CD4-positive, CD25-positive, alpha-beta regulatory T cell (primary cell): ENCODE measurements at regions not wholly inside any gene's neighbourhood (a gene's known extent, or its start where the extent isn't known, plus 50 kb on each side); places are given as distances from the start of the nearest gene placed in this dataset.

Experiments
- ATAC-seq, 2 donors: fragments of 150-1000 bp; cut with Tn5 transposase; one replicate each; pipeline ENCODE4 v1.10.0; 2021; ENCODE audit warnings: low read depth in 2 of 2, moderate number of reproducible peaks in 2 of 2, moderate library complexity in 1 of 2
- DNase-seq, 3 donors: peaks; one replicate each; pipeline versions ENCODE4 v3.0.0 to v3.0.0-alpha.2; 2012 to 2022; ENCODE audit warnings: mixed read lengths in 1 of 3
- H3K27ac ChIP-seq: one replicate; pipeline ENCODE4 v1.7.0; 2013; ENCODE audit warnings: mild to moderate bottlenecking, low read length; ENCODE audit not compliant: insufficient read depth, poor library complexity, severe bottlenecking
- H3K27me3 ChIP-seq: one replicate; pipeline ENCODE4 v1.7.0; 2013; ENCODE audit warnings: low read length; ENCODE audit not compliant: control insufficient read depth, insufficient read depth
- H3K36me3 ChIP-seq: one replicate; pipeline ENCODE4 v1.7.0; 2013; ENCODE audit warnings: mild to moderate bottlenecking, low read length, moderate library complexity; ENCODE audit not compliant: control insufficient read depth, insufficient read depth
- H3K4me1 ChIP-seq: 2 replicates; pipeline ENCODE4 v1.7.0; 2013; ENCODE audit warnings: mild to moderate bottlenecking, low read length; ENCODE audit not compliant: insufficient read depth, control insufficient read depth, poor library complexity, severe bottlenecking
- H3K4me3 ChIP-seq: one replicate; pipeline ENCODE4 v1.7.0; 2013; ENCODE audit warnings: low read depth, mild to moderate bottlenecking, low read length, moderate library complexity
- H3K9me3 ChIP-seq, 2 experiments: 1 replicate in 1 of 2; 2 replicates in 1 of 2; pipeline ENCODE4 v1.7.0; 2013; ENCODE audit warnings: low read length in 2 of 2, mild to moderate bottlenecking in 1 of 2, moderate library complexity in 1 of 2; ENCODE audit not compliant: control insufficient read depth in 2 of 2
- H3K27ac Mint-ChIP-seq, 3 donors: one replicate each; pipeline ENCODE4 v1.8.0; 2020 to 2022; ENCODE audit warnings: mild to moderate bottlenecking in 3 of 3, mixed read lengths in 3 of 3, moderate library complexity in 2 of 3
- H3K27me3 Mint-ChIP-seq: one replicate; pipeline ENCODE4 v1.8.0; 2022; ENCODE audit warnings: mild to moderate bottlenecking, mixed read lengths
- H3K36me3 Mint-ChIP-seq: one replicate; pipeline ENCODE4 v1.8.0; 2020; ENCODE audit warnings: mixed read lengths
- H3K4me1 Mint-ChIP-seq, 4 donors: one replicate each; pipeline ENCODE4 v1.8.0; 2020 to 2022; ENCODE audit warnings: mixed read lengths in 4 of 4, mild to moderate bottlenecking in 1 of 4
- H3K4me3 Mint-ChIP-seq, 4 donors: one replicate each; pipeline ENCODE4 v1.8.0; 2020 to 2022; ENCODE audit warnings: mild to moderate bottlenecking in 4 of 4, mixed read lengths in 4 of 4, moderate library complexity in 3 of 4
- H3K9me3 Mint-ChIP-seq, 7 donors: one replicate each; pipeline ENCODE4 v1.8.0; 2020 to 2022; ENCODE audit warnings: mixed read lengths in 7 of 7, mild to moderate bottlenecking in 3 of 7, moderate library complexity in 2 of 7

DNA sequence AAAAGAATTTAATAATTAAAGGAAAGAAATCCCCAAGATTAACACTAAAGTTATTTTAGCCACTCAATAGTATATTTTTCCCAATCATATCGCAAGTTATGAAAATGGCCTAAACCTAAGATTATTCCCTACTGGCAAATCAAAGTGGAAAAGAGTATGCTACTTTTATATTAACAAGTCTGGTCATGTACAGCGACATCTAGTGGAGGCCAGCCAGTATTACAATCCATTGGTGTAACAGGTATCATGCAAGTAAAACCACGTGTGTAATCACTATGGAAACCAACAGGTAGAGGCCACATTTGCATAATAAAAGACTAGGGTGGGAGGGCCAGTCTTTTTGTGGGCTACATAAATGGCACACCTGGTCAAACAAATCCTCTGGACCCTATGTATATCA lies 976.4 kb upstream of the CDH9 start:
- Mint-ChIP-seq H3K9me3 (peaks cover 0 to 48% (median 14%) of the 10 kb centered on the region in 7 donors), H3K4me3 (no peak overlapping the region), H3K36me3 (no peaks in the 10 kb centered on the region), H3K27me3 (no peaks in the 10 kb centered on the region), H3K27ac (no peak overlapping the region), H3K4me1 (no peaks in the 10 kb centered on the region)
- ATAC-seq = no peak
- Histone ChIP-seq H3K9me3 (peaks cover 10 to 45% of the 10 kb centered on the region in 2 experiments), H3K27me3 (no peaks in the 10 kb centered on the region), H3K27ac (no peak overlapping the region), H3K36me3 (no peaks in the 10 kb centered on the region), H3K4me3 (no peak overlapping the region), H3K4me1 (no peaks in the 10 kb centered on the region)
- DNase-seq = no peak

DNA sequence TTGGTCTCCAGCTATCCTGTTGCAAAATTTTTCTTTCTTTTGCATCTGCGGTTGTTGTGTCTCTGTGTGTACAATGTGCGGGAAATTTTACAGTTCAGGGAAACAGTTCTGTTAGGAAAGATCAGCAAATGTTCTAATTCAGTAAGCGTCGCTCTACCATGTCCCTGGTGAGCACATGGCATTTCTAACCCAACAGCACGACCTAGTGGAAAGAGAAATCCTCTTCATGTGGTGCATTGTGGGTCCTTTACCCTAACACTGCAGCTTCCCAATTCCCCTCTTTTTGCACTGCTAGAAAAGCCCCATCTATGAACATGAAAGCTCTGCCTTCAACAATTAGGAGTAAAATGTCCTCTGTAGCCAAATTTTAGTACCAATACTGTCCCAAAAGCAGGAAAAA lies 974.2 kb upstream of the CDH9 start:
- DNase-seq = no peak
- no peaks in the 10 kb centered on the region for H3K36me3 Mint-ChIP-seq
- peaks cover 2 to 49% (median 15%) of the 10 kb centered on the region in 7 donors for H3K9me3 Mint-ChIP-seq

DNA sequence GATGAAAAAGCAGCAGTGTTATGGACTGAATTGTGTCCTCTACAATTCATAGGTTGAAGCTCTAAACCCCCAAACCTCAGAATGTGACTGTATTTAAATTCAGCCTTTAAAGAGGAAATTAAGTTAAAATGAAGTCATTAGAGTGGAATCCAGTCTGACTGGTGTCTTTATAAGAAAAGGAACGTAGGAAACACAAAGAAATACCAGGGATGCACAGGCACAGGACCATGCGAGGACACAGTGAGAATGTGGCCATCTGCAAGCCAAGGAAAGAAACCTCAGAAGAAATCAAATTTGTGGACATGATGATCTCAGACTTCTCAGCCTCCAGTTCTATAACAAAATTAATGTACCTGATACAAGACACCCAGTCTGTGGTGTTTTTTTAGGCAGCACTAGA lies 971.2 kb upstream of the CDH9 start:
- Mint-ChIP-seq H3K9me3 (peaks cover 3 to 62% (median 24%) of the 10 kb centered on the region in 7 donors), H3K4me1 (no peaks in the 10 kb centered on the region), H3K4me3 (no peak overlapping the region), H3K27me3 (no peaks in the 10 kb centered on the region), H3K27ac (no peak overlapping the region), H3K36me3 (no peaks in the 10 kb centered on the region)
- Histone ChIP-seq H3K27me3 (no peaks in the 10 kb centered on the region), H3K36me3 (no peaks in the 10 kb centered on the region), H3K27ac (no peak overlapping the region), H3K4me3 (no peak overlapping the region), H3K4me1 (no peaks in the 10 kb centered on the region), H3K9me3 (peaks cover 8 to 41% of the 10 kb centered on the region in 2 experiments)
- DNase-seq (no peak), ATAC-seq (no peak)

More for the DNA sequence above, 974.2 kb upstream of the CDH9 start:
- H3K4me3 ChIP-seq = no peak overlapping the region
- H3K36me3 ChIP-seq = no peaks in the 10 kb centered on the region
- Mint-ChIP-seq H3K27me3 (no peaks in the 10 kb centered on the region), H3K4me1 (no peaks in the 10 kb centered on the region), H3K27ac (no peak overlapping the region), H3K4me3 (no peak overlapping the region)
- H3K27me3 ChIP-seq = no peaks in the 10 kb centered on the region
- peaks cover 10 to 55% of the 10 kb centered on the region in 2 experiments for H3K9me3 ChIP-seq
- ATAC-seq = no peak
- no peak overlapping the region for H3K27ac ChIP-seq
- no peaks in the 10 kb centered on the region for H3K4me1 ChIP-seq

DNA sequence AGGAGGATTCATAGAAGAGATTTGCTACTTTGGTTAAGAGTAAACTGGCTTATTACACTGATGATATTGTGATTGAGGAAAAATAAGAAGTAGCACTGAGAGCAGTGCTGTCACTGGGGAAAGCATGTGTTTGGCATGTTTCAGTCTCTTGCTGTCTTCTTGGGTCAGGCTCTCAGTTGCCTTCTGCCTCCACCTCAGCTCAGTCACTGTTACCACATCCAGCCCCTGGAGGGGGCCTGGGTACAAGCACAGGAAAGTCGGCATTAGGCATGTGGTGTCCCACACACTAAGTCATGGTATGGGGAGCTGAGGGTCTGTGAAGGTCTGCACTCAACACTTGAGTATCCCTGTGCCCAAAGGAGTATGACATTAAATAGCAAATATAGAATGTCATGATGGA lies 958.3 kb upstream of the CDH9 start:
- Histone ChIP-seq H3K9me3 (peaks cover 0 to 3% of the 10 kb centered on the region in 2 experiments), H3K4me1 (no peaks in the 10 kb centered on the region), H3K36me3 (no peaks in the 10 kb centered on the region), H3K27me3 (no peaks in the 10 kb centered on the region), H3K27ac (no peak overlapping the region), H3K4me3 (no peak overlapping the region)
- no peak overlapping the region for H3K27ac Mint-ChIP-seq
- peaks cover 2 to 33% (median 15%) of the 10 kb centered on the region in 7 donors for H3K9me3 Mint-ChIP-seq
- no peaks in the 10 kb centered on the region for H3K36me3 Mint-ChIP-seq
- DNase-seq (no peak), ATAC-seq (no peak)
- H3K4me3 Mint-ChIP-seq = no peak overlapping the region
- no peaks in the 10 kb centered on the region for H3K27me3 Mint-ChIP-seq
- no peaks in the 10 kb centered on the region for H3K4me1 Mint-ChIP-seq

DNA sequence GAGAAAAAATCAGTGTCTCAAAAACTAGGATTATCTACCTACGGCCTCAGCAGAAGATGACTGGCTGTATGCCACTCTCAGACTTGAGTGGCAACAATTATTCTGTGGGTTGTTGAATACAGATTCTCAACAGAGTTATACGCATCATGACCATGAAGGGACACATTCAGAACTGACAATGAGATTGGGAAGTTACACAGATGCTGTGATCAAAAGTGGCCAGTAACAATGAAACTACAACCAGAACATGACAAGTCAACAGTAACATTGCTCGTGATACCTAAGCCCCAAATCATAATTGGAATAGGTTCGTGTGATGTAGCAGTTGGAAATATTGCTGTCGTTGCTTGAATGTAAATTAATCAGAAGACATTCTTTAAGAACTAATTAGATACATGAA lies 957.5 kb upstream of the CDH9 start:
- no peaks in the 10 kb centered on the region for H3K4me1 Mint-ChIP-seq
- no peak overlapping the region for H3K4me3 Mint-ChIP-seq
- no peaks in the 10 kb centered on the region for H3K27me3 ChIP-seq
- no peak overlapping the region for H3K27ac ChIP-seq
- ATAC-seq = no peak
- H3K4me1 ChIP-seq = no peaks in the 10 kb centered on the region
- no peak overlapping the region for H3K4me3 ChIP-seq
- H3K36me3 ChIP-seq = no peaks in the 10 kb centered on the region
- H3K27ac Mint-ChIP-seq = no peak overlapping the region
- H3K36me3 Mint-ChIP-seq = no peaks in the 10 kb centered on the region
- peaks cover 2 to 33% (median 16%) of the 10 kb centered on the region in 7 donors for H3K9me3 Mint-ChIP-seq
- peaks cover 0 to 3% of the 10 kb centered on the region in 2 experiments for H3K9me3 ChIP-seq
- H3K27me3 Mint-ChIP-seq = no peaks in the 10 kb centered on the region
- no peak for DNase-seq

DNA sequence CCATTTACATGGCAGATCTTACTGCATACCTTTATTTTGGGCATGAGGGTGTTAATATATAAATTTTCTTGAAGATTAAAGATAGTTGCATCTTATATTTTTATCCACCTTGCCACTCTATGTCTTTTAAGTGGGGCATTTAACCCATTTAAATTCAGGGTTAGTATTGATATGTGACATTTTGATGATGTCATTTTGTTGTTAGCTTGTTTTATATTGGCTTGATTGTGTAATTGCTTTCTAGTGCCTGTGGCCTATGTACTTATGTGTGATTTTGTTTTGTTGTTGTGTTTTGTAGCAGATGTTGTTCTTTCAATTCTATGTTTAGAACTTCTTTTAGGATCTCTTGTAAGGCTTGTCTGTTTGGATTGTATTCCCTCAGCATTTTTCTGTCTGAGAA lies 939.9 kb upstream of the CDH9 start:
- Histone ChIP-seq H3K36me3 (no peaks in the 10 kb centered on the region), H3K27me3 (no peaks in the 10 kb centered on the region), H3K4me1 (no peaks in the 10 kb centered on the region), H3K9me3 (peaks cover 0 to 2% of the 10 kb centered on the region in 2 experiments), H3K27ac (no peak overlapping the region), H3K4me3 (no peak overlapping the region)
- no peak for ATAC-seq
- Mint-ChIP-seq H3K4me1 (no peaks in the 10 kb centered on the region), H3K27ac (no peak overlapping the region), H3K4me3 (no peak overlapping the region), H3K9me3 (peaks cover 3 to 35% (median 9%) of the 10 kb centered on the region in 7 donors), H3K36me3 (no peaks in the 10 kb centered on the region), H3K27me3 (no peaks in the 10 kb centered on the region)
- no peak for DNase-seq

DNA sequence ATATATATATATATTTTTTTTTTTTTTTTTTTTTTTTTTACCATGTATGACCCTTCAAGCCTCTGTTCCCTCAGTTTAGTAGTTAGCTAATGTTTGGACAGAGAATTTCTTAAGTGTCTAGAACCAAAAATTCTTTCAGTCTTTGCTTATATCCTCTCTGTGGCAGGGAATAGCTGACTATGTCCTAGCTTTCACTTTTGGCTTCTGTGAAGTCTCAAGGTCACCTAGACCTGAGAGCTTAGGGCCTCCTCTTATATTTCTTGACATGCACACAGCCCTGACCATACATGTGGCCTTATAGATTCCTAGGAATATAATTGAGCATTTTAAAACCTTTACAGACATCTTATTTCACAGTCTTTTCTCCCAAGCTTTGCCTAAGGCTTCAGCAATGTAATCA lies 930.8 kb upstream of the CDH9 start:
- ATAC-seq (no peak), DNase-seq (no peak)
- H3K27me3 ChIP-seq = no peaks in the 10 kb centered on the region
- peaks cover 0 to 12% of the 10 kb centered on the region in 2 experiments for H3K9me3 ChIP-seq
- Mint-ChIP-seq H3K36me3 (no peaks in the 10 kb centered on the region), H3K27me3 (no peaks in the 10 kb centered on the region), H3K4me1 (no peaks in the 10 kb centered on the region), H3K27ac (no peak overlapping the region), H3K9me3 (peaks cover 0 to 20% (median 7%) of the 10 kb centered on the region in 7 donors), H3K4me3 (no peak overlapping the region)
- H3K4me1 ChIP-seq = no peaks in the 10 kb centered on the region
- H3K4me3 ChIP-seq = no peak overlapping the region
- H3K36me3 ChIP-seq = no peaks in the 10 kb centered on the region
- no peak overlapping the region for H3K27ac ChIP-seq

DNA sequence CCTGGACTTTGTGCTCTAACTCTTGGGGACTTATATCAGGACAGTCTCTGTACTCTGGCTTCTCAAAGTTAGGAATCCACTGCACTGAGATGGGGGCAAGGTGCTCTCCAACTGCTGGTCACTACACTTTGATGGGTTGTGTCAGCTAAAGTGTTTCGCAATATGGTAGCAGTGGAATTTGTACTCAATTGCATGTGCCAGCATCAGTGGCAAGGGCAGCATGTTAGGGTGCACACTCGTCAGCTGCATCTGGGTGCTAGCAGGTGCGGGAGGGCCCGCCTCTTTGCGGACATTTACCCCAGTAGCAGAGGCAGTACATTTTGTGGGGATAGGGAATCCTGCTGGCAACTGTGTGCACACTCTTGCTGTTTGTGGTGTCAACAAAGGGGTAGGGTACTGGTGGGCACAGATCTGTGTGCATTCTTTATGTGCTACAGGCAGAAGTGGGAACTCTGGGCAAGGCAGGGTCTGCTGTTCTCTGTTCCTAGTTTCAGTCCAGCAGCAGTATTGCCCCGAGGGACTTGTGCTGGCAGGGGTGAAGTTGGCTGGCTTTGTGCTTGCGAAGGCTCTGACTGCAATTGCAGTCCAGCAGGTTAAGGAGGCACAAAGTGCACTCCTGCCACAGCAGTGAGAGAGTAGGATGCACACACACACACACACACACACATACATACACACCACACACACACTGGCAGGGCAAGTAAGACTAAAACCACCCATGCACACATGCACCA lies 924.8 kb upstream of the CDH9 start:
- no peaks in the 10 kb centered on the region for H3K36me3 ChIP-seq
- no peaks in the 10 kb centered on the region for H3K27me3 Mint-ChIP-seq
- H3K27me3 ChIP-seq = no peaks in the 10 kb centered on the region
- H3K4me3 Mint-ChIP-seq = no peak overlapping the region
- H3K4me1 ChIP-seq = no peaks in the 10 kb centered on the region
- peaks cover 3 to 34% (median 16%) of the 10 kb centered on the region in 7 donors for H3K9me3 Mint-ChIP-seq
- no peak for DNase-seq
- no peak overlapping the region for H3K4me3 ChIP-seq
- no peaks in the 10 kb centered on the region for H3K4me1 Mint-ChIP-seq
- ATAC-seq = no peak
- no peak overlapping the region for H3K27ac ChIP-seq
- H3K36me3 Mint-ChIP-seq = no peaks in the 10 kb centered on the region
- H3K27ac Mint-ChIP-seq = no peak overlapping the region
- peaks cover 0 to 34% of the 10 kb centered on the region in 2 experiments for H3K9me3 ChIP-seq
